Amygdala (tissue), 56 donors: ENCODE measurements at regions not wholly inside any gene's neighbourhood (a gene's known extent, or its start where the extent isn't known, plus 50 kb on each side); places are given as distances from the start of the nearest gene placed in this dataset.
A peak's percentile ranks its signal among the peaks of the same experiment; 100 is the strongest.
"Not testable (repeated sequence)": the region's sequence is repeated elsewhere in the genome, so short reads cannot be mapped to it uniquely, and the experiment has no call there.

Source experiments
- DNase-seq, 56 donors: peaks; one replicate each; lab custom pipeline; 2025; lab: John Stamatoyannopoulos, UW

- not testable (repeated sequence) for DNase-seq
Observed at GRCh38 chr7:79594671-79595070, 141.2 kb upstream of the MAGI2 start.

GRCh38 chr7:79593866-79594301 is 140.4 kb upstream of the MAGI2 start:
- DNase-seq = no peak

GRCh38 chr7:79590916-79591623 is 137.6 kb upstream of the MAGI2 start:
- DNase-seq = no peak

- no peak for DNase-seq
Observed at GRCh38 chr7:79590391-79590790, 136.9 kb upstream of the MAGI2 start.

GRCh38 chr7:79570903-79571302 is 117.4 kb upstream of the MAGI2 start:
- DNase-seq = no peak

GRCh38 chr7:79563821-79564522 is 110.5 kb upstream of the MAGI2 start:
- no peak for DNase-seq

GRCh38 chr7:79555571-79555970 is 102.1 kb upstream of the MAGI2 start:
- no peak for DNase-seq

- DNase-seq = no peak
Observed at GRCh38 chr7:79553811-79554555, 100.5 kb upstream of the MAGI2 start.

GRCh38 chr7:79552463-79552862 is 99.0 kb upstream of the MAGI2 start:
- no peak for DNase-seq

- DNase-seq = peak in 6 of 56 donors; percentile 1 to 22 (median 4)
Observed at GRCh38 chr7:79548727-79549126, 95.3 kb upstream of the MAGI2 start.

GRCh38 chr7:79547132-79547531 is 93.7 kb upstream of the MAGI2 start:
- no peak for DNase-seq

- DNase-seq = no peak
Observed at GRCh38 chr7:79540592-79540991, 87.1 kb upstream of the MAGI2 start.

GRCh38 chr7:79534128-79534527 is 80.7 kb upstream of the MAGI2 start:
- no peak for DNase-seq

GRCh38 chr7:79531905-79532664 is 78.6 kb upstream of the MAGI2 start:
- no peak for DNase-seq

GRCh38 chr7:79531116-79531515 is 77.6 kb upstream of the MAGI2 start:
- DNase-seq = no peak

GRCh38 chr7:79529881-79530235 is 76.4 kb upstream of the MAGI2 start:
- DNase-seq = no peak

- peak in 6 of 56 donors; percentile 2 to 50 (median 11) for DNase-seq
Observed at GRCh38 chr7:79529214-79529880, 75.9 kb upstream of the MAGI2 start.

GRCh38 chr7:79528421-79528820 is 75.0 kb upstream of the MAGI2 start:
- no peak for DNase-seq

GRCh38 chr7:79524048-79524447 is 70.6 kb upstream of the MAGI2 start:
- no peak for DNase-seq

- no peak for DNase-seq
Observed at GRCh38 chr7:79523436-79523835, 70.0 kb upstream of the MAGI2 start.
